ENCODE measurements at regions not wholly inside any gene's neighbourhood (a gene's known extent, or its start where the extent isn't known, plus 50 kb on each side); places are given as distances from the start of the nearest gene placed in this dataset.
"Not testable (repeated sequence)": the region's sequence is repeated elsewhere in the genome, so short reads cannot be mapped to it uniquely, and the experiment has no call there.

GRCh38 chr19:23563326-23563725 lies 123.7 kb downstream of the ZNF675 start:
- DNase-seq (ENCODE audit: low read depth) = no peak
- no peak for TF ChIP-seq CTCF (IDR thresholded peaks at IDR 0.05; ENCODE audit: low read depth, low read length, missing control alignments)
- H3K4me3 ChIP-seq (ENCODE audit: low read depth, low read length) = no peak overlapping the region
- in situ Hi-C loops (cut with HindIII; ENCODE audit: low sequenced_read_pairs) = no loop called here

- in situ Hi-C loops (cut with HindIII; ENCODE audit: low sequenced_read_pairs) = no loop called here
- DNase-seq (ENCODE audit: low read depth) = no peak
- no peak for TF ChIP-seq CTCF (IDR thresholded peaks at IDR 0.05; ENCODE audit: low read depth, low read length, missing control alignments)
- H3K4me3 ChIP-seq (ENCODE audit: low read depth, low read length) = no peak overlapping the region
Measured at GRCh38 chr19:23561341-23561740, 125.7 kb downstream of the ZNF675 start.

- no peak for TF ChIP-seq CTCF (IDR thresholded peaks at IDR 0.05; ENCODE audit: low read depth, low read length, missing control alignments)
- no peak for DNase-seq (ENCODE audit: low read depth)
- H3K4me3 ChIP-seq (ENCODE audit: low read depth, low read length) = no peak overlapping the region
- in situ Hi-C loops (cut with HindIII; ENCODE audit: low sequenced_read_pairs) = no loop called here
Measured at GRCh38 chr19:23560051-23560450, 127.0 kb downstream of the ZNF675 start.

GRCh38 chr19:23558541-23558940 lies 128.5 kb downstream of the ZNF675 start:
- DNase-seq (ENCODE audit: low read depth) = no peak
- no peak overlapping the region for H3K4me3 ChIP-seq (ENCODE audit: low read depth, low read length)
- TF ChIP-seq CTCF (IDR thresholded peaks at IDR 0.05; ENCODE audit: low read depth, low read length, missing control alignments) = no peak
- in situ Hi-C loops (cut with HindIII; ENCODE audit: low sequenced_read_pairs) = loop anchor here (5.0 kb wide), 1 partner anchor 96 kb away; no protein-coding TSS in a partner anchor

GRCh38 chr19:23557381-23557780 lies 129.6 kb downstream of the ZNF675 start:
- DNase-seq (ENCODE audit: low read depth) = no peak
- no peak overlapping the region for H3K4me3 ChIP-seq (ENCODE audit: low read depth, low read length)
- in situ Hi-C loops (cut with HindIII; ENCODE audit: low sequenced_read_pairs) = loop anchor here (5.0 kb wide), 1 partner anchor 95 kb away; no protein-coding TSS in a partner anchor
- TF ChIP-seq CTCF (IDR thresholded peaks at IDR 0.05; ENCODE audit: low read depth, low read length, missing control alignments) = no peak

- DNase-seq (ENCODE audit: low read depth) = no peak
- TF ChIP-seq CTCF (IDR thresholded peaks at IDR 0.05; ENCODE audit: low read depth, low read length, missing control alignments) = no peak
- in situ Hi-C loops (cut with HindIII; ENCODE audit: low sequenced_read_pairs) = no loop called here
- H3K4me3 ChIP-seq (ENCODE audit: low read depth, low read length) = no peak overlapping the region
Measured at GRCh38 chr19:23554548-23554947, 132.5 kb downstream of the ZNF675 start.

DNA sequence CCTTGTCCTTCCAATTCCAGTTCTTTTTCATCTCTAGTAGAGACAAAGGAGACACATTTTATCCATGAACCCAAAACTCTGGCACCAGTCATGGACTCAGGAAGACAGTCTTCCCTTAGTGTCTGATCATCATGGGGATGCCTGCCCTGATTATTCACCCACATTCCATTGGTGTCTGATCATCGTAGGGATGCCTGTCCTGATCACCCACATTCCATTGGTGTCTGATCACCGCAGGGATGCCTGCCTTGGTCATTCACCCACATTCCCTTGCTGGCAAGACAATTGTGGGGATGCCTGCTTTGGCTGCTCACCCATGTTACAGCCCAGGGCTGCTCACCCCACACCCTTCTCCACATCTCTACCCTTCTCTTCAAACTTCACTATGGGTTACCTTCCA lies 136.9 kb downstream of the ZNF675 start:
- in situ Hi-C loops (cut with HindIII; ENCODE audit: low sequenced_read_pairs); H3K4me3 ChIP-seq (ENCODE audit: low read depth, low read length); DNase-seq (ENCODE audit: low read depth): not testable (repeated sequence)

Measured in astrocyte of the cerebellum (primary cell).